ENCODE measurements at regions not wholly inside any gene's neighbourhood (a gene's known extent, or its start where the extent isn't known, plus 50 kb on each side); places are given as distances from the start of the nearest gene placed in this dataset.

GRCh38 chr11:16611926-16612565, 126.4 kb upstream of the C11orf58 start:
- Histone ChIP-seq H3K9me3 (no peaks in the 10 kb centered on the region), H3K27me3 (peaks cover 0 to 78% of the 10 kb centered on the region in 2 donors), H3K4me3 (peak overlapping the region in 3 of 4 donors; percentile 4 to 62 (median 28)), H3K27ac (peak overlapping the region in 1 of 4 donors; percentile 83), H3K36me3 (no peaks in the 10 kb centered on the region), H3K4me1 (peaks cover 0 to 37% (median 0%) of the 10 kb centered on the region in 4 donors)
- WGBS, 2 donors: 18 to 26% methylated on average over 11 of the region's 11 CpGs
- DNase-seq (ENCODE audit: low spot score in 2 of 2): no peak
- TF ChIP-seq POLR2A (IDR thresholded peaks at IDR 0.05) (no peak), EP300 (IDR thresholded peaks at IDR 0.05) (no peak)
- TF ChIP-seq, protein P1, sequence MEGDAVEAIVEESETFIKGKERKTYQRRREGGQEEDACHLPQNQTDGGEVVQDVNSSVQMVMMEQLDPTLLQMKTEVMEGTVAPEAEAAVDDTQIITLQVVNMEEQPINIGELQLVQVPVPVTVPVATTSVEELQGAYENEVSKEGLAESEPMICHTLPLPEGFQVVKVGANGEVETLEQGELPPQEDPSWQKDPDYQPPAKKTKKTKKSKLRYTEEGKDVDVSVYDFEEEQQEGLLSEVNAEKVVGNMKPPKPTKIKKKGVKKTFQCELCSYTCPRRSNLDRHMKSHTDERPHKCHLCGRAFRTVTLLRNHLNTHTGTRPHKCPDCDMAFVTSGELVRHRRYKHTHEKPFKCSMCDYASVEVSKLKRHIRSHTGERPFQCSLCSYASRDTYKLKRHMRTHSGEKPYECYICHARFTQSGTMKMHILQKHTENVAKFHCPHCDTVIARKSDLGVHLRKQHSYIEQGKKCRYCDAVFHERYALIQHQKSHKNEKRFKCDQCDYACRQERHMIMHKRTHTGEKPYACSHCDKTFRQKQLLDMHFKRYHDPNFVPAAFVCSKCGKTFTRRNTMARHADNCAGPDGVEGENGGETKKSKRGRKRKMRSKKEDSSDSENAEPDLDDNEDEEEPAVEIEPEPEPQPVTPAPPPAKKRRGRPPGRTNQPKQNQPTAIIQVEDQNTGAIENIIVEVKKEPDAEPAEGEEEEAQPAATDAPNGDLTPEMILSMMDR (IDR thresholded peaks at IDR 0.05): no peak

GRCh38 chr11:16611401-16611921, 127.0 kb upstream of the C11orf58 start:
- TF ChIP-seq EP300 (IDR thresholded peaks at IDR 0.05): peak in 1 of 2 donors; percentile 6
- TF ChIP-seq, protein P1 (IDR thresholded peaks at IDR 0.05): no peak
- Histone ChIP-seq H3K36me3 (no peaks in the 10 kb centered on the region), H3K9me3 (no peaks in the 10 kb centered on the region), H3K4me1 (peaks cover 0 to 39% (median 0%) of the 10 kb centered on the region in 4 donors), H3K27ac (no peak overlapping the region), H3K4me3 (peak overlapping the region in 3 of 4 donors; percentile 4 to 62 (median 28)), H3K27me3 (peaks cover 0 to 81% of the 10 kb centered on the region in 2 donors)
- no peak for DNase-seq (ENCODE audit: low spot score in 2 of 2)
- 17 to 21% methylated on average over 14 of the region's 14 CpGs for WGBS, 2 donors

- Histone ChIP-seq H3K27ac (no peak overlapping the region), H3K4me1 (peaks cover 0 to 39% (median 0%) of the 10 kb centered on the region in 4 donors), H3K4me3 (peak overlapping the region in 1 of 4 donors; percentile 14), H3K9me3 (no peaks in the 10 kb centered on the region), H3K36me3 (no peaks in the 10 kb centered on the region), H3K27me3 (peaks cover 0 to 76% of the 10 kb centered on the region in 2 donors)
- 40 to 47% methylated on average over 21 to 31 of the region's 39 CpGs for WGBS, 2 donors
- TF ChIP-seq EP300 (IDR thresholded peaks at IDR 0.05): no peak
- no peak for DNase-seq (ENCODE audit: low spot score in 2 of 2)
Observed at GRCh38 chr11:16610738-16611388, 127.6 kb upstream of the C11orf58 start.

- TF ChIP-seq, protein P1 (IDR thresholded peaks at IDR 0.05): no peak
- TF ChIP-seq POLR2A (IDR thresholded peaks at IDR 0.05): no peak
- no peaks in the 10 kb centered on the region for H3K36me3 ChIP-seq
- H3K4me1 ChIP-seq: peaks cover 0 to 39% (median 0%) of the 10 kb centered on the region in 4 donors
- H3K4me3 ChIP-seq: no peak overlapping the region
- peaks cover 0 to 70% of the 10 kb centered on the region in 2 donors for H3K27me3 ChIP-seq
- H3K9me3 ChIP-seq: no peaks in the 10 kb centered on the region
- H3K27ac ChIP-seq: no peak overlapping the region
- WGBS, 2 donors: 75 to 79% methylated on average over 23 of the region's 23 CpGs
- no peak for DNase-seq (ENCODE audit: low spot score in 2 of 2)
Observed at GRCh38 chr11:16610213-16610737, 128.2 kb upstream of the C11orf58 start.

- Histone ChIP-seq H3K4me3 (no peak overlapping the region), H3K27ac (no peak overlapping the region), H3K4me1 (peaks cover 0 to 39% (median 0%) of the 10 kb centered on the region in 4 donors), H3K36me3 (no peaks in the 10 kb centered on the region), H3K27me3 (peaks cover 0 to 65% of the 10 kb centered on the region in 2 donors), H3K9me3 (no peaks in the 10 kb centered on the region)
- TF ChIP-seq, protein P1 (IDR thresholded peaks at IDR 0.05): no peak
- no peak for TF ChIP-seq EP300 (IDR thresholded peaks at IDR 0.05)
- DNase-seq (ENCODE audit: low spot score in 2 of 2): no peak
- WGBS, 2 donors: 91 to 92% methylated on average over 2 to 3 of the region's 3 CpGs
Observed at GRCh38 chr11:16609769-16610168, 128.7 kb upstream of the C11orf58 start.

All from tibial nerve (tissue), 4 donors.